ENCODE measurements at regions not wholly inside any gene's neighbourhood (a gene's known extent, or its start where the extent isn't known, plus 50 kb on each side); places are given as distances from the start of the nearest gene placed in this dataset.

DNA sequence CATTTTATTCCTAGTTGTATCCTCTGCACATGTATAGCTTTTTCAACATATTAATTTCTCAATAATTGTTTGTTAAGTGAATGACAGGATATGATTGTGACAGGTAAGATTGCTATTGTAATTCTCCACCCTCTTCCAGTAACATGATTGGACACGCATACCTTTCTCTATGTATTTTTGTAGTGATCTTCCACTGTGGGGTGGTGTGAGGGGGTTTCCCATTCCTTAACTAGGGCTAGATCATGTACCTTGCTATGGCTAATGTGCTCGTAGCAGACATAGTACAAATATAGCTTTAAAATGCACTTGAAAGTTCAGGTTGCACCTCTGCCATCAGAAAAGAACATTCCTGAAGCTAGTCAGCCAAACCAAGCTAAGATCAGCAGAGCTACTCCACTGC, 2392.8 kb upstream of the RAG2 start:
- TF ChIP-seq, protein P1, sequence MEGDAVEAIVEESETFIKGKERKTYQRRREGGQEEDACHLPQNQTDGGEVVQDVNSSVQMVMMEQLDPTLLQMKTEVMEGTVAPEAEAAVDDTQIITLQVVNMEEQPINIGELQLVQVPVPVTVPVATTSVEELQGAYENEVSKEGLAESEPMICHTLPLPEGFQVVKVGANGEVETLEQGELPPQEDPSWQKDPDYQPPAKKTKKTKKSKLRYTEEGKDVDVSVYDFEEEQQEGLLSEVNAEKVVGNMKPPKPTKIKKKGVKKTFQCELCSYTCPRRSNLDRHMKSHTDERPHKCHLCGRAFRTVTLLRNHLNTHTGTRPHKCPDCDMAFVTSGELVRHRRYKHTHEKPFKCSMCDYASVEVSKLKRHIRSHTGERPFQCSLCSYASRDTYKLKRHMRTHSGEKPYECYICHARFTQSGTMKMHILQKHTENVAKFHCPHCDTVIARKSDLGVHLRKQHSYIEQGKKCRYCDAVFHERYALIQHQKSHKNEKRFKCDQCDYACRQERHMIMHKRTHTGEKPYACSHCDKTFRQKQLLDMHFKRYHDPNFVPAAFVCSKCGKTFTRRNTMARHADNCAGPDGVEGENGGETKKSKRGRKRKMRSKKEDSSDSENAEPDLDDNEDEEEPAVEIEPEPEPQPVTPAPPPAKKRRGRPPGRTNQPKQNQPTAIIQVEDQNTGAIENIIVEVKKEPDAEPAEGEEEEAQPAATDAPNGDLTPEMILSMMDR (IDR thresholded peaks at IDR 0.05 in 2 of 3, conservative IDR thresholded peaks at IDR 0.05 in 1 of 3; ENCODE audit: borderline replicate concordance in 1 of 3, insufficient read depth in 1 of 3, low read depth in 2 of 3, low read length in 2 of 3) = no peak
- TF ChIP-seq FOSL1 (IDR thresholded peaks at IDR 0.05; ENCODE audit: low read depth) (no peak), RAD21 (IDR thresholded peaks at IDR 0.05; ENCODE audit: low read depth) (no peak), EZH2 (IDR thresholded peaks at IDR 0.05) (no peak), CEBPB (IDR thresholded peaks at IDR 0.05; ENCODE audit: low read depth) (no peak), POLR2A (IDR thresholded peaks at IDR 0.05; ENCODE audit: borderline replicate concordance, extremely low read depth, insufficient read depth, insufficient read length) (no peak)
- TF ChIP-seq, protein P2, sequence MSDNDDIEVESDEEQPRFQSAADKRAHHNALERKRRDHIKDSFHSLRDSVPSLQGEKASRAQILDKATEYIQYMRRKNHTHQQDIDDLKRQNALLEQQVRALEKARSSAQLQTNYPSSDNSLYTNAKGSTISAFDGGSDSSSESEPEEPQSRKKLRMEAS (IDR thresholded peaks at IDR 0.05) = no peak
- TF ChIP-seq, protein P3, sequence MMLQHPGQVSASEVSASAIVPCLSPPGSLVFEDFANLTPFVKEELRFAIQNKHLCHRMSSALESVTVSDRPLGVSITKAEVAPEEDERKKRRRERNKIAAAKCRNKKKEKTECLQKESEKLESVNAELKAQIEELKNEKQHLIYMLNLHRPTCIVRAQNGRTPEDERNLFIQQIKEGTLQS (IDR thresholded peaks at IDR 0.05) = no peak
